ENCODE measurements at regions not wholly inside any gene's neighbourhood (a gene's known extent, or its start where the extent isn't known, plus 50 kb on each side); places are given as distances from the start of the nearest gene placed in this dataset.

- BruUV-seq (replicated peaks): no TSS peak
- RAD21 ChIA-PET (ENCODE audit: low non-redundant PET in 1 of 2, low total read pairs in 2 of 2, uncharacterized antibody in 2 of 2, unreplicated experiment in 2 of 2): no interaction called here
- Histone ChIP-seq H3K36me3 (ENCODE audit: control insufficient read depth in 1 of 2, insufficient read depth in 2 of 2, low read length in 2 of 2) (no peaks in the 10 kb centered on the region), H3K9me3 (ENCODE audit: control insufficient read depth in 1 of 2, insufficient read depth in 1 of 2, low read depth in 1 of 2, low read length in 2 of 2) (no peaks in the 10 kb centered on the region), H3K4me3 (replicated peaks in 1 of 2; ENCODE audit: low read depth in 1 of 2, low read length in 2 of 2) (no peak overlapping the region), H2AFZ (ENCODE audit: low read depth, low read length, poor library complexity, severe bottlenecking) (no peak overlapping the region), H3K9me2 (ENCODE audit: insufficient read depth) (no peaks in the 10 kb centered on the region), H3K9ac (ENCODE audit: low read length) (no peak overlapping the region), H3K27ac (ENCODE audit: low read depth, low read length) (no peak overlapping the region), H4K20me1 (ENCODE audit: insufficient read depth) (no peaks in the 10 kb centered on the region), H3K27me3 (ENCODE audit: insufficient read depth, low read length) (peaks cover 61% of the 10 kb centered on the region), H3K4me2 (ENCODE audit: low read length) (no peak overlapping the region), H3K79me2 (ENCODE audit: insufficient read depth, low read length) (no peaks in the 10 kb centered on the region), H3K4me1 (ENCODE audit: control insufficient read depth in 1 of 2, insufficient read depth in 2 of 2, low read length in 2 of 2) (no peaks in the 10 kb centered on the region)
- no peak for DNase-seq (ENCODE audit: low read depth, low spot score)
- POLR2A ChIA-PET: no interaction called here
- CTCF ChIA-PET: interaction anchor here (2.2 kb wide), 1 partner anchor 52 kb away, joined by 5 read pairs; no protein-coding TSS in a partner anchor
- intact Hi-C loops (cut with micrococcal nuclease): no loop called here
- ATAC-seq: no peak
- no peak for TF ChIP-seq ELF1 (IDR thresholded peaks at IDR 0.05; ENCODE audit: borderline replicate concordance, low read depth)
- no peak for TF ChIP-seq POLR2AphosphoS5 (IDR thresholded peaks at IDR 0.05; ENCODE audit: low read depth, low read length)
- TF ChIP-seq, protein P1, sequence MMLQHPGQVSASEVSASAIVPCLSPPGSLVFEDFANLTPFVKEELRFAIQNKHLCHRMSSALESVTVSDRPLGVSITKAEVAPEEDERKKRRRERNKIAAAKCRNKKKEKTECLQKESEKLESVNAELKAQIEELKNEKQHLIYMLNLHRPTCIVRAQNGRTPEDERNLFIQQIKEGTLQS (IDR thresholded peaks at IDR 0.05): no peak
- TF ChIP-seq, protein P2, sequence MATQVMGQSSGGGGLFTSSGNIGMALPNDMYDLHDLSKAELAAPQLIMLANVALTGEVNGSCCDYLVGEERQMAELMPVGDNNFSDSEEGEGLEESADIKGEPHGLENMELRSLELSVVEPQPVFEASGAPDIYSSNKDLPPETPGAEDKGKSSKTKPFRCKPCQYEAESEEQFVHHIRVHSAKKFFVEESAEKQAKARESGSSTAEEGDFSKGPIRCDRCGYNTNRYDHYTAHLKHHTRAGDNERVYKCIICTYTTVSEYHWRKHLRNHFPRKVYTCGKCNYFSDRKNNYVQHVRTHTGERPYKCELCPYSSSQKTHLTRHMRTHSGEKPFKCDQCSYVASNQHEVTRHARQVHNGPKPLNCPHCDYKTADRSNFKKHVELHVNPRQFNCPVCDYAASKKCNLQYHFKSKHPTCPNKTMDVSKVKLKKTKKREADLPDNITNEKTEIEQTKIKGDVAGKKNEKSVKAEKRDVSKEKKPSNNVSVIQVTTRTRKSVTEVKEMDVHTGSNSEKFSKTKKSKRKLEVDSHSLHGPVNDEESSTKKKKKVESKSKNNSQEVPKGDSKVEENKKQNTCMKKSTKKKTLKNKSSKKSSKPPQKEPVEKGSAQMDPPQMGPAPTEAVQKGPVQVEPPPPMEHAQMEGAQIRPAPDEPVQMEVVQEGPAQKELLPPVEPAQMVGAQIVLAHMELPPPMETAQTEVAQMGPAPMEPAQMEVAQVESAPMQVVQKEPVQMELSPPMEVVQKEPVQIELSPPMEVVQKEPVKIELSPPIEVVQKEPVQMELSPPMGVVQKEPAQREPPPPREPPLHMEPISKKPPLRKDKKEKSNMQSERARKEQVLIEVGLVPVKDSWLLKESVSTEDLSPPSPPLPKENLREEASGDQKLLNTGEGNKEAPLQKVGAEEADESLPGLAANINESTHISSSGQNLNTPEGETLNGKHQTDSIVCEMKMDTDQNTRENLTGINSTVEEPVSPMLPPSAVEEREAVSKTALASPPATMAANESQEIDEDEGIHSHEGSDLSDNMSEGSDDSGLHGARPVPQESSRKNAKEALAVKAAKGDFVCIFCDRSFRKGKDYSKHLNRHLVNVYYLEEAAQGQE (IDR thresholded peaks at IDR 0.05; ENCODE audit: low read depth): no peak
- TF ChIP-seq, protein P3, sequence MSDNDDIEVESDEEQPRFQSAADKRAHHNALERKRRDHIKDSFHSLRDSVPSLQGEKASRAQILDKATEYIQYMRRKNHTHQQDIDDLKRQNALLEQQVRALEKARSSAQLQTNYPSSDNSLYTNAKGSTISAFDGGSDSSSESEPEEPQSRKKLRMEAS (IDR thresholded peaks at IDR 0.05): no peak
- TF ChIP-seq SIN3A (IDR thresholded peaks at IDR 0.05; ENCODE audit: low read depth): no peak
- TF ChIP-seq SRF (IDR thresholded peaks at IDR 0.05; ENCODE audit: low read depth): no peak
- no peak for TF ChIP-seq JUND (IDR thresholded peaks at IDR 0.05)
- TF ChIP-seq CBX3 (IDR thresholded peaks at IDR 0.05; ENCODE audit: low read depth): no peak
- TF ChIP-seq TCF7L2 (IDR thresholded peaks at IDR 0.05; ENCODE audit: borderline replicate concordance, extremely low read depth, insufficient read depth, insufficient read length): no peak
- no peak for TF ChIP-seq CEBPB (IDR thresholded peaks at IDR 0.05; ENCODE audit: low read depth)
- no peak for TF ChIP-seq RAD21 (IDR thresholded peaks at IDR 0.05; ENCODE audit: low read depth)
- TF ChIP-seq POLR2A (IDR thresholded peaks at IDR 0.05; ENCODE audit: borderline replicate concordance, extremely low read depth, insufficient read depth, insufficient read length): no peak
These were observed 64.6 kb upstream of the GJB5 start for GRCh38 chr1:34690269-34690668.

Measured in HCT116 (cell line).